ENCODE measurements at regions not wholly inside any gene's neighbourhood (a gene's known extent, or its start where the extent isn't known, plus 50 kb on each side); places are given as distances from the start of the nearest gene placed in this dataset.
"Not testable (repeated sequence)": the region's sequence is repeated elsewhere in the genome, so short reads cannot be mapped to it uniquely, and the experiment has no call there.

GRCh38 chrX:94041881-94042280, 367.9 kb downstream of the FAM133A start:
- DNase-seq, result no peak

DNA sequence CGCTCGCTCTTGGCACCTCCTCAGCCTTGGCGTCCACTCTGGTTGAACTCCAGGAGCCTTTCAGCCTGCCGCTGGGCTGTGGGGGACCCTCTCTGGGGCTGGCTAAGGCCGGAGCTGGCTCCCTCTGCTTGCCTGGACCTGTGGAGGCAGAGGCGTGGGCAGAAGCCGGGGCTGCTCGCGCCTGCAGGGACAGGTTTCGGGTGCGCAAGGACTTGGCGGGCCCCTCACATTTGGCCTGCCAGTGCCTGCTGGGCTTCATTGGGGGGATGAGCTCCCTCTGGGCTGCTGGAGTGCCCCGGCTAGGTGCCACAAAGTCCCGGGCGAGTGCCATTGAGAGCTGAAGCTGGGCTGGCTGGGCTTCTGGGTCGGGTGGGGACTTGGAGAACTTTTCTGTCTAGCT, 371.7 kb downstream of the FAM133A start:
- DNase-seq, result no peak

GRCh38 chrX:94051926-94052325, 377.9 kb downstream of the FAM133A start:
- DNase-seq, result no peak

DNA sequence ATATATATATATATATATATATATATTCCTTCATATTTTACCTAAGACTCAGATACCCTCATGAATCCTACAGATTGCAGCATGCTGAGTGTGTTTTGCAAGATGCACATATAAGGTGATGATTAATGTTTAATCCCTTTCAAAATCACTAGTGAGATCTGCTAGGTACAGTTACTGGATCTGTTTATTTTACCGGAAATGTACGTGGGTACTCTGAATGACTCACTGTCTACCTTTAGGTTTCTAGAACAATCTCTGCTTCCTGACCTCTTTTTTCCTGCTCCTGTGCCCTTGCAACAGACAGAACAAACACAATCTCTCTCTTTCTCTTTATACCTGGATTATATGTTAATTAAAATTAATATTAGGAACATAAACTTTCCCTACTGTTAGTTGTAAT, 379.6 kb downstream of the FAM133A start:
- DNase-seq, result no peak

- no peak for DNase-seq
These were observed 383.4 kb downstream of the FAM133A start for GRCh38 chrX:94057385-94057784.

GRCh38 chrX:94058728-94059382, 384.8 kb downstream of the FAM133A start:
- no peak for DNase-seq

DNA sequence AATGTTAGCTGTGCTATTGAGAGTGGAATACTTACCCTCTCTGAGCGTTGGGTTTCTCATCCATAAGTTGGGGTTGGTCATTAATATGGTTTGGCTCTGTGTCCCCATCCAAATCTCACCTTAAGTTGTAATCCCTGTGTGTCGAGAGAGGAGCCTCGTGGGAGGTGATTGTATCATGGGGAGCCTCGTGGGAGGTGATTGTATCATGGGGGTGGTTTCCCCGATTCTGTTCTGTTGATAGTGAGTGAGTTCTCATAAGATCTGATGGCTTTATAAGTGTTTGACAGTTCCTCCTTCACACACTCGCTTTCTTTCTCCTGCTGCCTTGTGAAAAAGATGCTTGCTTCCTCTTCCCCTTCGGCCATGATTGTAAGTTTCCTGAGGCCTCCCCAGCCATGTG, 391.1 kb downstream of the FAM133A start:
- no peak for DNase-seq

- no peak for DNase-seq
These were observed 415.1 kb downstream of the FAM133A start for GRCh38 chrX:94089149-94089548.

GRCh38 chrX:94097868-94098267, 423.9 kb downstream of the FAM133A start:
- DNase-seq, result no peak

DNA sequence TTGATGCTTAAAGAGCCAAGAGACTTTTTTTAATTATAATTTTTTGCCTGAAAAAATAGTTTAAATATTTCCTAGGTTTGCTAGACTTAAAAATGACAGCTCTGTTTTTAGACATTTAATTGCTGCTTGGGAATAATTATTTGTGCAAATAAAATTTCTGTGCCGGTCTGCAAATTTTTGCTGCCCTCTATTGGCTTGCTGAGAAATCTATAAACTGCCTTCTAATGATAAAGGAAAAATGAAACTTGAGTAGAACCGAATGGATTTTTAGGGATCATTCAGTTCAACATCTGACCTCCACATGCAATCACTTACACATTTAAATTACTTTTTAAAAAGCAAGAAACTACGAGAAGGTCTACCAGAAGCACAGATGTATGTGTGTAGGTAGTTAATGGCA, 434.0 kb downstream of the FAM133A start:
- no peak for DNase-seq

DNA sequence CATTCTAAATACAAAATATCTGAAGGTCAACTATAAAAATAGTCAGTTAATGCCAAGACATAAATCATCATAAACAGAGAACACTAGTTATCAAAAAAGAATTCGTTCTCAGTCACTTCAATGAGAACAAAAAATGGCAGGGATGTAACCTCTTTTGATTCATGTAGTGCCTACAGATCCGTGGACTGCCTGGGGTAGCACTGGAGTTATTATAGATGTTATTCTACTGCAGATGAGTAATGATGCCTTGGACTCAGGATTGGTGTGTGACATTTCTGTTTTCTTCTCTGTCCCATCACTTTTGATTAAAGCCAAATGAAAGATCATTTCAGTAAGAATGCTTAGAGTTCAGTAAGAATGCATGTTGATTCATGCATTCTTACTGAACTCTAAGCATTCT, 440.4 kb downstream of the FAM133A start:
- DNase-seq, result no peak

DNA sequence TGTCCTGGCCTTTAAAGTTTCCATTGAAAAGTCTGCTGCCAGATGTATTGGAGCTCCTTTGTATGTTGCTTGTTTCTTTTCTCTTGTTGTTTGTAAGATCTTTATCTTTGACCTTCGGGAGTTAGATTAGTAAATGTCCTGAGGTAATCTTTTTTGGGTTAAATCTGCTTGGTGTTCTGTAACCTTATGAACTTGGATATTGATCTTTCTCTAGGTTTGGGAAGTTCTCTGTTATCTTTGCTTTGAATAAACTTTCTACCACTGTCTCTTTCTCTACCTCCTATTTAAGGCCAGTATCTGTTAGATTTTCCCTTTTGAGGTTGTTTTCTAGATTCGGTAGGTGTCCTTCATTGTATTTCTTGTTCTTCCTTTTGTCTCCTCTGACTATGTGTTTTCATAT, 447.8 kb downstream of the FAM133A start:
- no peak for DNase-seq

GRCh38 chrX:94123062-94123461, 449.1 kb downstream of the FAM133A start:
- DNase-seq, result no peak

DNA sequence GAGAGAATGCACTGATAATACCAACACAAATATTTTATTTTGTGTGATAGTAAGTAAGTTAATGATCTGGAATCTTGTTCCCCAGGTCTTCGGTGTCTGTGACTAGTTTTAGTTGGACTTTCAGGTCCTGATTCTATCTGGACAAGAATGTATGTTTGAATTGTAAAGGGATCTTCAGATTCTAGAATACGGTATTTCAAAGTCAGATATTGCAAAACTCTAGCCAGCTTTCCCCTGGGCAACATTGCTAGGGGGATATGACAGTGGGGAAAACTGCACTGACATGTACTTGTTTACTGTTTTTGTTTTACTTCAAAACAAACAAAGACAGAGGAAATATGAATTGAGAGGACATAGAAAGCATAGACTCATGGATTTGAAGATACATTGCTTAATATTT, 489.0 kb downstream of the FAM133A start:
- DNase-seq, result no peak

- no peak for DNase-seq
These were observed 504.3 kb downstream of the FAM133A start for GRCh38 chrX:94178145-94178788.

- no peak for DNase-seq
These were observed 530.5 kb downstream of the FAM133A start for GRCh38 chrX:94204524-94204923.

- no peak for DNase-seq
These were observed 542.7 kb downstream of the FAM133A start for GRCh38 chrX:94216738-94217137.

GRCh38 chrX:94252211-94252610, 578.2 kb downstream of the FAM133A start:
- DNase-seq, result no peak

GRCh38 chrX:94256396-94256795, 582.4 kb downstream of the FAM133A start:
- DNase-seq, result no peak

- DNase-seq, result no peak
These were observed 591.3 kb downstream of the FAM133A start for GRCh38 chrX:94265323-94265722.

DNA sequence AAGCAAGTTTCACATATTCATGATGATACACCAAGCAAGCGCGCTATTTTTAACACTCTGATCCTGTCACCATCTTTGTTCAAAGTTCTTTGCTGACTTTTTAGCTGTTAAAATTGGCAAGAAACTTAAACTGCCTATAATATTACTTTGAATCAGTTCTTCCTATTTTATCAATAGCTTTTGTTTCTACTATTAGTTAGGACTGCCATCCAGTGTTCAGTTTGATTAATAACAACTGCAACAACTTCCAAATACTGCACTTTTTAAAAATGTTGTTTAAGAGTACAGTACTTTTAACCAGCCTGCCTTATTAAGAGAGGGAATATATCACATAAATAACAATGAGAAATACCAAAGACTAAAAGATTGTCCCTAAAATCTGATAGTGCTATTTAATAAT, 614.3 kb downstream of the FAM133A start:
- DNase-seq, result no peak

- no peak for DNase-seq
These were observed 615.0 kb downstream of the FAM133A start for GRCh38 chrX:94288972-94289371.

DNA sequence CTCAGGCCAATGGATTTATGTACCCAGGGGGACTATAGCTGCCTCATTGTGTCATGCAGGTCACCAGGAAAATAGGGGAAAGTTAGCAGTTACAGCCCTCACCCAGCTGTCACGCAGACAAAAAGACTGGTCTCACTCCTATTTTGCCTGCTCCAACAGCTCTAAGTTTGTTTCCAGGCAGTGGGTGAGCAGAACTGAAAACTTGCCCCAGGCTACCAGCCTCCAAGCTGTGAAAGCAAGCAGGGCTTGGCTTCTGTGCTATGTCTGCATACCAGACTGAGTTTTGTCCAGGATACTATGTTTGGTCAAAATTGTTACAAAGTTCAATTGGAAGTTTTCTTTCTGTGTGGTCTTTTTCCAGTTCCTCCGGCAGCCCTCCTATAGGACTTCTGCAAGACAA, 628.4 kb downstream of the FAM133A start:
- no peak for DNase-seq

- no peak for DNase-seq
These were observed 655.2 kb downstream of the FAM133A start for GRCh38 chrX:94329182-94329581.

GRCh38 chrX:94341730-94342129, 667.7 kb downstream of the FAM133A start:
- DNase-seq, result not testable (repeated sequence)

Data from NCI-H1436 (cell line).